ENCODE measurements at regions not wholly inside any gene's neighbourhood (a gene's known extent, or its start where the extent isn't known, plus 50 kb on each side); places are given as distances from the start of the nearest gene placed in this dataset.

GRCh38 chr3:167109746-167110145 lies 270.4 kb downstream of the ZBBX start:
- Histone ChIP-seq H3K36me3 (ENCODE audit: control insufficient read depth, insufficient read depth, low read length) (no peaks in the 10 kb centered on the region), H3K4me1 (ENCODE audit: control insufficient read depth, insufficient read depth, low read length) (peaks cover 4% of the 10 kb centered on the region), H3K27me3 (ENCODE audit: control insufficient read depth, insufficient read depth, low read length) (no peaks in the 10 kb centered on the region), H3K9me3 (replicated peaks; ENCODE audit: control insufficient read depth, low read depth, low read length) (no peaks in the 10 kb centered on the region), H3K4me3 (ENCODE audit: low read length) (no peak overlapping the region), H3K27ac (ENCODE audit: low read length) (no peak overlapping the region)
- no CpG with 5 or more reads among the region's 1 CpG for WGBS (ENCODE audit: insufficient coverage)
- no peak for DNase-seq

DNA sequence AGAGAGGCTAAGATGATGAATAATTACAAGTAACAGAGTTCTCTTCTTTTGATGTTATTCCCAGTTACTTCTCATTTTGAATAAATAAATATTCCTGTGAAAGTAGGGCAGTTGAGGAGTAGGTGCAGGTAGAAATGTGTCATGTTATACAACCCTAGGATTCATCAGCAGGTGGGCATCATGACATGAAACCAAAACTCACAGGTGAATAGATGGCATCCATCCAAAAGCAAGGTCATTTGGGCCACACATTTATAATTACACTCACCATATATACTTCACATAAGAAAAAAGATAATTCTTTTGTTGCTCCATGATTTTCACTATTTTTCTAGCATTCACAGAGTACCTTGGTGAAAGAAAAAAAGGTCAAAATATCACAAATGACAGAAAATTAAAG lies 273.6 kb downstream of the ZBBX start:
- Histone ChIP-seq H3K36me3 (ENCODE audit: control insufficient read depth, insufficient read depth, low read length) (no peaks in the 10 kb centered on the region), H3K9me3 (replicated peaks; ENCODE audit: control insufficient read depth, low read depth, low read length) (no peaks in the 10 kb centered on the region), H3K27ac (ENCODE audit: low read length) (no peak overlapping the region), H3K4me3 (ENCODE audit: low read length) (no peak overlapping the region), H3K4me1 (ENCODE audit: control insufficient read depth, insufficient read depth, low read length) (no peaks in the 10 kb centered on the region), H3K27me3 (ENCODE audit: control insufficient read depth, insufficient read depth, low read length) (no peaks in the 10 kb centered on the region)
- DNase-seq: no peak

DNA sequence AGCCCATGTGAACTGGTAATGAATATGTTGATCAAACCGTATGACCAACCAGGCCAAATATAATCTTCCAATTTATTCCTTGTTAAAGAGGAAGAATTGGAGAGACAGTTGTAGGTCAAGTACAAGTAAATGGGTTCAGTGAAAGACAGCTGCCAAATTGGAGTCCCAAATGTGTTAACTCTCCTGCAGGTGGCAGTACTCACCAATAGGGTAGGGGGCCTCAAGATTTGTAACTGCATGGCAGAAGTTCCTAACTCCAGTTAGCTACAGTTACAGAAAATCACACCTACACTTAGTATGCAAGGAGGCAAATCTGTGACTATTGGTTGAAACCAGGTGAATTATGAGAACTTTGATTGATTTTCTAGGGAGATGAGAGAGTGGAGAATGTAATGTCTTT lies 278.0 kb downstream of the ZBBX start:
- no peak overlapping the region for H3K27ac ChIP-seq (ENCODE audit: low read length)
- no peaks in the 10 kb centered on the region for H3K9me3 ChIP-seq (replicated peaks; ENCODE audit: control insufficient read depth, low read depth, low read length)
- H3K4me3 ChIP-seq (ENCODE audit: low read length): no peak overlapping the region
- no CpG with 5 or more reads among the region's 1 CpG for WGBS (ENCODE audit: insufficient coverage)
- H3K27me3 ChIP-seq (ENCODE audit: control insufficient read depth, insufficient read depth, low read length): no peaks in the 10 kb centered on the region
- DNase-seq: no peak
- H3K36me3 ChIP-seq (ENCODE audit: control insufficient read depth, insufficient read depth, low read length): no peaks in the 10 kb centered on the region
- H3K4me1 ChIP-seq (ENCODE audit: control insufficient read depth, insufficient read depth, low read length): no peaks in the 10 kb centered on the region

DNA sequence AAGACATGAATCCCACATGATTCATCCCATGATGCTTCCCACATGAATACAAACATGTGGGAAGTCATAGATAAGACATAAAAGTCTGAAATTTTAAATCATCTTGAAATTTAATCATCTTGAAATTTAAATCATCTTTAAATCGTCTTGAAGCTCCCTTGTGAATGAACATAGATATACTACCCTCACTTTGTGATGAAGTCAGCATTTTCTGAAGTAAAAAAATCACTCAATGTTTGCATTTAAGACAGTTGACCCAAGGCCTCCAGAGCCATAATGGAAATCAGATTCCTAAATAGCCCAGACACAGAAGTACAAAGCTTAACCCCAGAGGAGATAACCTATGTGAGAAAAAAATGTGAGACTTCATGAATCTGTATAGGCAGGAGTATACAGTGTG lies 279.4 kb downstream of the ZBBX start:
- Histone ChIP-seq H3K4me3 (ENCODE audit: low read length) (no peak overlapping the region), H3K36me3 (ENCODE audit: control insufficient read depth, insufficient read depth, low read length) (no peaks in the 10 kb centered on the region), H3K27ac (ENCODE audit: low read length) (no peak overlapping the region), H3K27me3 (ENCODE audit: control insufficient read depth, insufficient read depth, low read length) (no peaks in the 10 kb centered on the region), H3K4me1 (ENCODE audit: control insufficient read depth, insufficient read depth, low read length) (no peaks in the 10 kb centered on the region), H3K9me3 (replicated peaks; ENCODE audit: control insufficient read depth, low read depth, low read length) (no peaks in the 10 kb centered on the region)
- WGBS (ENCODE audit: insufficient coverage): no CpG with 5 or more reads among the region's 1 CpG
- DNase-seq: no peak

- DNase-seq: no peak
- Histone ChIP-seq H3K36me3 (ENCODE audit: control insufficient read depth, insufficient read depth, low read length) (no peaks in the 10 kb centered on the region), H3K27me3 (ENCODE audit: control insufficient read depth, insufficient read depth, low read length) (no peaks in the 10 kb centered on the region), H3K27ac (ENCODE audit: low read length) (no peak overlapping the region), H3K4me3 (ENCODE audit: low read length) (no peak overlapping the region), H3K4me1 (ENCODE audit: control insufficient read depth, insufficient read depth, low read length) (no peaks in the 10 kb centered on the region), H3K9me3 (replicated peaks; ENCODE audit: control insufficient read depth, low read depth, low read length) (no peaks in the 10 kb centered on the region)
- WGBS (ENCODE audit: insufficient coverage): no CpG with 5 or more reads among the region's 2 CpGs
These were observed 279.9 kb downstream of the ZBBX start for GRCh38 chr3:167100200-167100599.

GRCh38 chr3:167095976-167096375 lies 284.1 kb downstream of the ZBBX start:
- H3K27me3 ChIP-seq (ENCODE audit: control insufficient read depth, insufficient read depth, low read length): no peaks in the 10 kb centered on the region
- no peaks in the 10 kb centered on the region for H3K4me1 ChIP-seq (ENCODE audit: control insufficient read depth, insufficient read depth, low read length)
- H3K4me3 ChIP-seq (ENCODE audit: low read length): no peak overlapping the region
- no peak for DNase-seq
- no peaks in the 10 kb centered on the region for H3K36me3 ChIP-seq (ENCODE audit: control insufficient read depth, insufficient read depth, low read length)
- H3K9me3 ChIP-seq (replicated peaks; ENCODE audit: control insufficient read depth, low read depth, low read length): no peaks in the 10 kb centered on the region
- H3K27ac ChIP-seq (ENCODE audit: low read length): no peak overlapping the region
- WGBS (ENCODE audit: insufficient coverage): no CpG with 5 or more reads among the region's 2 CpGs

- no peaks in the 10 kb centered on the region for H3K9me3 ChIP-seq (replicated peaks; ENCODE audit: control insufficient read depth, low read depth, low read length)
- no peak for DNase-seq
- no peaks in the 10 kb centered on the region for H3K27me3 ChIP-seq (ENCODE audit: control insufficient read depth, insufficient read depth, low read length)
- H3K36me3 ChIP-seq (ENCODE audit: control insufficient read depth, insufficient read depth, low read length): no peaks in the 10 kb centered on the region
- H3K27ac ChIP-seq (ENCODE audit: low read length): no peak overlapping the region
- H3K4me3 ChIP-seq (ENCODE audit: low read length): no peak overlapping the region
- no peaks in the 10 kb centered on the region for H3K4me1 ChIP-seq (ENCODE audit: control insufficient read depth, insufficient read depth, low read length)
These were observed 285.5 kb downstream of the ZBBX start for GRCh38 chr3:167094632-167095031.

DNA sequence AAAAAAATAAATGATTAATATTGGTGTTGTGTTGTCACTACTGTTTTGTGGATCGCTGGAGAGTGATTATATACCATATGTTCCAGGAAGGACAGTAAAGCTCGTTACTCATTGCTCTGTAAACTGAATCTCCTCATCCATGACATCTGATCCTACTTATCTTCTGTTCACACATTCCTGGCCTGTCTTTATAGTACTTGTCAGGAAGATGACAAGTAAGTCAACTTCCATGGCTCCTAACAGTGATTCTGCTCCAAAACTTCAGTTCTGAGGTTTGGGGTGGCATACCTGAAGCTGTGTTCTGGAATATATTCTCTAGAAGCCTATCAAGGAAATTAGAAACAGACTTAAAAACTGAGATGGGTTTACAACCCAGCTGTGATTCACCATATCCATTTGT lies 288.9 kb downstream of the ZBBX start:
- no CpG with 5 or more reads among the region's 2 CpGs for WGBS (ENCODE audit: insufficient coverage)
- no peaks in the 10 kb centered on the region for H3K27me3 ChIP-seq (ENCODE audit: control insufficient read depth, insufficient read depth, low read length)
- no peak overlapping the region for H3K27ac ChIP-seq (ENCODE audit: low read length)
- no peaks in the 10 kb centered on the region for H3K9me3 ChIP-seq (replicated peaks; ENCODE audit: control insufficient read depth, low read depth, low read length)
- no peaks in the 10 kb centered on the region for H3K36me3 ChIP-seq (ENCODE audit: control insufficient read depth, insufficient read depth, low read length)
- peak; percentile 17 for DNase-seq
- H3K4me3 ChIP-seq (ENCODE audit: low read length): no peak overlapping the region
- H3K4me1 ChIP-seq (ENCODE audit: control insufficient read depth, insufficient read depth, low read length): no peaks in the 10 kb centered on the region

GRCh38 chr3:167084545-167084944 lies 295.6 kb downstream of the ZBBX start:
- peaks cover 2% of the 10 kb centered on the region for H3K4me1 ChIP-seq (ENCODE audit: control insufficient read depth, insufficient read depth, low read length)
- H3K27ac ChIP-seq (ENCODE audit: low read length): peak overlapping the region; percentile 57
- H3K27me3 ChIP-seq (ENCODE audit: control insufficient read depth, insufficient read depth, low read length): no peaks in the 10 kb centered on the region
- peak; percentile 51 for DNase-seq
- no peaks in the 10 kb centered on the region for H3K9me3 ChIP-seq (replicated peaks; ENCODE audit: control insufficient read depth, low read depth, low read length)
- 11% methylated on average over 1 of the region's 2 CpGs for WGBS (ENCODE audit: insufficient coverage)
- no peaks in the 10 kb centered on the region for H3K36me3 ChIP-seq (ENCODE audit: control insufficient read depth, insufficient read depth, low read length)
- H3K4me3 ChIP-seq (ENCODE audit: low read length): no peak overlapping the region

GRCh38 chr3:167078070-167078622 lies 302.0 kb downstream of the ZBBX start:
- Histone ChIP-seq H3K27me3 (ENCODE audit: control insufficient read depth, insufficient read depth, low read length) (no peaks in the 10 kb centered on the region), H3K4me3 (ENCODE audit: low read length) (no peak overlapping the region), H3K36me3 (ENCODE audit: control insufficient read depth, insufficient read depth, low read length) (no peaks in the 10 kb centered on the region), H3K4me1 (ENCODE audit: control insufficient read depth, insufficient read depth, low read length) (no peaks in the 10 kb centered on the region), H3K27ac (ENCODE audit: low read length) (no peak overlapping the region), H3K9me3 (replicated peaks; ENCODE audit: control insufficient read depth, low read depth, low read length) (no peaks in the 10 kb centered on the region)
- no peak for DNase-seq
- WGBS (ENCODE audit: insufficient coverage): 83% methylated on average over 4 of the region's 7 CpGs

- Histone ChIP-seq H3K9me3 (replicated peaks; ENCODE audit: control insufficient read depth, low read depth, low read length) (no peaks in the 10 kb centered on the region), H3K27ac (ENCODE audit: low read length) (no peak overlapping the region), H3K4me1 (ENCODE audit: control insufficient read depth, insufficient read depth, low read length) (peaks cover 5% of the 10 kb centered on the region), H3K36me3 (ENCODE audit: control insufficient read depth, insufficient read depth, low read length) (no peaks in the 10 kb centered on the region), H3K4me3 (ENCODE audit: low read length) (no peak overlapping the region), H3K27me3 (ENCODE audit: control insufficient read depth, insufficient read depth, low read length) (no peaks in the 10 kb centered on the region)
- no CpG with 5 or more reads among the region's 3 CpGs for WGBS (ENCODE audit: insufficient coverage)
- DNase-seq: no peak
These were observed 312.3 kb downstream of the ZBBX start for GRCh38 chr3:167067787-167068161.

Measured in muscle of leg (tissue), 3 donors.